ENCODE measurements at regions not wholly inside any gene's neighbourhood (a gene's known extent, or its start where the extent isn't known, plus 50 kb on each side); places are given as distances from the start of the nearest gene placed in this dataset.

- TF ChIP-seq ZBTB38 (CRISPR knock-in tag; IDR thresholded peaks at IDR 0.05): no peak
- TF ChIP-seq ZNF232 (CRISPR knock-in tag; IDR thresholded peaks at IDR 0.05; ENCODE audit: borderline replicate concordance): no peak
- peak; percentile 20; the same call in 1 of the 2 replicates for TF ChIP-seq NFE2L2 (IDR thresholded peaks at IDR 0.05; ENCODE audit: low read length)
- no peak for TF ChIP-seq SNAI1 (CRISPR knock-in tag; IDR thresholded peaks at IDR 0.05; ENCODE audit: borderline replicate concordance)
- peak; percentile 25 for TF ChIP-seq YY1 (IDR thresholded peaks at IDR 0.05; ENCODE audit: insufficient read depth, insufficient replicate concordance, low read depth, low read length)
- 0 out of 2 replicates have a peak, but pooled peaks have one; percentile 20 for TF ChIP-seq ZNF644 (CRISPR knock-in tag; IDR thresholded peaks at IDR 0.05; ENCODE audit: low read depth)
- peak; percentile 49; the same call in 1 of the 2 replicates for TF ChIP-seq SAP130 (CRISPR knock-in tag; IDR thresholded peaks at IDR 0.05; ENCODE audit: low read depth)
- TF ChIP-seq MXI1 (IDR thresholded peaks at IDR 0.05; ENCODE audit: borderline replicate concordance, low read depth, low read length): peak; percentile 19; the same call in 1 of the 3 replicates
- TF ChIP-seq ZNF501 (CRISPR knock-in tag; IDR thresholded peaks at IDR 0.05): 0 out of 2 replicates have a peak, but pooled peaks have one; percentile 45
- no peak for TF ChIP-seq HOXA7 (CRISPR knock-in tag; IDR thresholded peaks at IDR 0.05)
- TF ChIP-seq HMGXB4 (CRISPR knock-in tag; IDR thresholded peaks at IDR 0.05; ENCODE audit: borderline replicate concordance in 1 of 2, low read depth in 1 of 2): no peak
- TF ChIP-seq ARID5B (CRISPR knock-in tag; IDR thresholded peaks at IDR 0.05): 0 out of 2 replicates have a peak, but pooled peaks have one; percentile 18
- 0 out of 2 replicates have a peak, but pooled peaks have one; percentile 15 for TF ChIP-seq ZNF430 (CRISPR knock-in tag; IDR thresholded peaks at IDR 0.05)
- TF ChIP-seq FOXO1 (CRISPR knock-in tag; IDR thresholded peaks at IDR 0.05): 0 out of 2 replicates have a peak, but pooled peaks have one; percentile 13
- TF ChIP-seq ZNF772 (CRISPR knock-in tag; IDR thresholded peaks at IDR 0.05): no peak
- 0 out of 2 replicates have a peak, but pooled peaks have one; percentile 27 for TF ChIP-seq SP4 (CRISPR knock-in tag; IDR thresholded peaks at IDR 0.05)
Measured at GRCh38 chr2:46849721-46850556, 65.7 kb downstream of the MCFD2 start (continued).

Data from HepG2 (cell line).